GM12864 (cell line): ENCODE measurements at regions not wholly inside any gene's neighbourhood (a gene's known extent, or its start where the extent isn't known, plus 50 kb on each side); places are given as distances from the start of the nearest gene placed in this dataset.

ENCODE experiments used
- DNase-seq: peaks from one replicate; pipeline ENCODE4 v3.0.0-alpha.2; 2011; ENCODE audit warnings: low read depth
- H3K4me3 ChIP-seq: 2 replicates; pipeline ENCODE4 v1.5.1; 2011; ENCODE audit warnings: mild to moderate bottlenecking, low read depth, low read length, control low read depth
- CTCF ChIP-seq: IDR thresholded peaks from 2 replicates; pipeline ENCODE4 v1.5.1; 2011; ENCODE audit warnings: low read depth, mild to moderate bottlenecking, moderate library complexity, low read length, control low read depth, inconsistent platforms; ENCODE audit errors: missing control alignments

GRCh38 chr15:93460717-93461116 lies 371.7 kb upstream of the RGMA start:
- no peak for TF ChIP-seq CTCF
- no peak overlapping the region for H3K4me3 ChIP-seq
- no peak for DNase-seq

DNA sequence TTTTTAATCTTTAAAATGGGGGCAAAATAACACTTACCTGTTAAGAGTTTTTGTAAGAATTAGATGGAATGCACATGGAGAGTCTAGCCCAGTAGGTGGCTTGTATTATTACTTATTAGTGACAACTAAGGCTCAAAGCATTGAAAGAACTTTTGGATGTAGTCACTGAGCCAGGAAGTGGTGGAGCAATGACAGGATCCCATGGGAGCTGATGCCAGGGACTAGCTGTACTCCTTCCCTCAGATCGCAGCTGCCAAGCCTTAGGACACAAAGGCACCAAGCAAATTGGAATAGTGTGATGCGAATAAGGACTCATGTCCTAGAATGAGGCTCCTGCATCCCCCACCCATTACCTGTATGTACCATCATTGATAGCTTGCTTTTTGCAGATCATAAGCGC lies 370.4 kb upstream of the RGMA start:
- TF ChIP-seq CTCF = no peak
- no peak for DNase-seq

GRCh38 chr15:93458597-93458996 lies 369.6 kb upstream of the RGMA start:
- DNase-seq = no peak
- no peak for TF ChIP-seq CTCF
- H3K4me3 ChIP-seq = no peak overlapping the region

More for the DNA sequence above, 370.4 kb upstream of the RGMA start:
- H3K4me3 ChIP-seq = no peak overlapping the region

GRCh38 chr15:93454788-93455187 lies 365.8 kb upstream of the RGMA start:
- DNase-seq = no peak
- H3K4me3 ChIP-seq = no peak overlapping the region
- TF ChIP-seq CTCF = no peak

GRCh38 chr15:93452537-93453211 lies 363.7 kb upstream of the RGMA start:
- TF ChIP-seq CTCF = no peak
- DNase-seq = no peak
- no peak overlapping the region for H3K4me3 ChIP-seq

GRCh38 chr15:93451822-93452221 lies 362.8 kb upstream of the RGMA start:
- no peak for DNase-seq
- no peak overlapping the region for H3K4me3 ChIP-seq
- no peak for TF ChIP-seq CTCF

- H3K4me3 ChIP-seq = no peak overlapping the region
- TF ChIP-seq CTCF = no peak
Measured at GRCh38 chr15:93451265-93451664, 362.3 kb upstream of the RGMA start.

More at GRCh38 chr15:93451265-93451664, 362.3 kb upstream of the RGMA start:
- no peak for DNase-seq
